A549 (cell line): ENCODE measurements at regions not wholly inside any gene's neighbourhood (a gene's known extent, or its start where the extent isn't known, plus 50 kb on each side); places are given as distances from the start of the nearest gene placed in this dataset.

Experiments
- BHLHE40 ChIP-seq: IDR thresholded peaks from 2 replicates; pipeline ENCODE4 v1.6.1; 2012; ENCODE audit warnings: low read depth, low read length, inconsistent platforms
- CBX2 ChIP-seq: fragments of 200-600 bp; sonication (generic); IDR thresholded peaks from 2 replicates; pipeline ENCODE4 v1.6.1; 2016; ENCODE audit warnings: low read depth, mild to moderate bottlenecking, borderline replicate concordance
- CHD2 ChIP-seq: fragments of 150-350 bp; IDR thresholded peaks from 2 replicates; pipeline ENCODE4 v1.6.1; 2014; ENCODE audit warnings: low read length; ENCODE audit not compliant: partially characterized antibody
- CTCF ChIP-seq: fragments of >200 bp; sonication (Bioruptor Twin); formaldehyde crosslinking; IDR thresholded peaks from 3 replicates; pipeline ENCODE4 v1.5.1; 2016
- EP300 ChIP-seq, 2 experiments: fragments of >200 bp; sonication (Bioruptor Twin); formaldehyde crosslinking; IDR thresholded peaks; 2 replicates in 1 of 2; 3 replicates in 1 of 2; pipeline ENCODE4 v1.6.1; 2016 to 2017
- HDAC2 ChIP-seq: fragments of 200-600 bp; sonication (generic); IDR thresholded peaks from 2 replicates; pipeline ENCODE4 v1.6.1; 2016
- JUNB ChIP-seq: fragments of >200 bp; sonication (Bioruptor Twin); formaldehyde crosslinking; IDR thresholded peaks from 2 replicates; pipeline ENCODE4 v1.6.1; 2016
- KDM5A ChIP-seq: fragments of 200-600 bp; sonication (generic); IDR thresholded peaks from 2 replicates; pipeline ENCODE4 v1.6.1; 2016; ENCODE audit warnings: antibody characterized with exemption, mild to moderate bottlenecking
- MYC ChIP-seq: IDR thresholded peaks from 2 replicates; pipeline ENCODE4 v1.6.1; 2012; ENCODE audit warnings: mild to moderate bottlenecking, inconsistent platforms, low read length, improper control_type of control experiment, borderline replicate concordance
- POLR2A ChIP-seq: IDR thresholded peaks from 2 replicates; pipeline ENCODE4 v1.6.1; 2012; ENCODE audit warnings: mild to moderate bottlenecking, low read length
- RAD21 ChIP-seq, 2 experiments: fragments of >200 bp in 1 of 2; sonication (Bioruptor Twin) in 1 of 2; formaldehyde crosslinking in 1 of 2; IDR thresholded peaks in 1 of 2; conservative IDR thresholded peaks in 1 of 2; 2 replicates in 1 of 2; 3 replicates in 1 of 2; pipeline ENCODE4 v1.6.1; 2012 to 2018; ENCODE audit warnings: inconsistent platforms in 1 of 2
- SMC3 ChIP-seq: fragments of >200 bp; sonication (Bioruptor Twin); formaldehyde crosslinking; IDR thresholded peaks from 3 replicates; pipeline ENCODE4 v1.6.1; 2018; ENCODE audit warnings: inconsistent platforms
- ZFP36 ChIP-seq: fragments of 450-650 bp; IDR thresholded peaks from 2 replicates; pipeline ENCODE4 v1.6.1; 2014; ENCODE audit warnings: borderline replicate concordance; ENCODE audit not compliant: partially characterized antibody

DNA sequence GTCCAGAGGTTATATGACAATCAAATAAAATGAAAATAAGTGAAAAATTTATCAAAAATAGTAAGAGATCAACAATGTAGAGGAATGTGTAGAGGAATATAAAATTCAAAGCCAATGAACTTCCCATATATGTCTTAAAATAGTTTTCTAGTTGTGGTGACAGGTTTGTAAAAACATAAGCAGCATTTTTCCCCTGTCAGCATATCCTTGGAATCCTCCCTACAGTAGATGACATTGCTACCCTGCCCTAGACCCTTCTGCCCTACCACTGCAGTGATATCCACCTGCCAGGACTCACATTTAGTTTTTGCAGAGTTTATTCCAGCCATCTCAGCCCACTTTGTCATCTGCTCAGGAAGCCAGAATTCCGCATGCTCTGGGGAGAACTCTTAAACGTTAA lies 842.0 kb downstream of the RPS29 start:
- TF ChIP-seq CBX2: no peak
- TF ChIP-seq KDM5A: no peak
- no peak for TF ChIP-seq CTCF
- TF ChIP-seq POLR2A: no peak
- TF ChIP-seq HDAC2: no peak
- no peak for TF ChIP-seq EP300 (IDR thresholded peaks at IDR 0.05)
- TF ChIP-seq RAD21 (conservative IDR thresholded peaks at IDR 0.05 in 1 of 2, IDR thresholded peaks at IDR 0.05 in 1 of 2): no peak
- TF ChIP-seq MYC: no peak
- TF ChIP-seq ZFP36: no peak
- no peak for TF ChIP-seq SMC3
- no peak for TF ChIP-seq JUNB
- TF ChIP-seq CHD2: no peak
- TF ChIP-seq BHLHE40: no peak
